ENCODE measurements at regions not wholly inside any gene's neighbourhood (a gene's known extent, or its start where the extent isn't known, plus 50 kb on each side); places are given as distances from the start of the nearest gene placed in this dataset.
"Not testable (repeated sequence)": the region's sequence is repeated elsewhere in the genome, so short reads cannot be mapped to it uniquely, and the experiment has no call there.

- Histone ChIP-seq H3K36me3 (ENCODE audit: control insufficient read depth, insufficient read depth, low read length) (no peaks in the 10 kb centered on the region), H3K27me3 (ENCODE audit: control insufficient read depth, insufficient read depth, low read length) (no peaks in the 10 kb centered on the region), H3K4me3 (ENCODE audit: low read depth, low read length) (no peak overlapping the region)
- TF ChIP-seq CTCF (IDR thresholded peaks at IDR 0.05; ENCODE audit: insufficient read depth, low read length, poor library complexity, severe bottlenecking): no peak
- DNase-seq (ENCODE audit: low read depth): no peak
Measured at GRCh38 chr3:94626573-94626972, 563.7 kb downstream of the NSUN3 start.

GRCh38 chr3:94627689-94628088 lies 564.8 kb downstream of the NSUN3 start:
- no peak overlapping the region for H3K4me3 ChIP-seq (ENCODE audit: low read depth, low read length)
- TF ChIP-seq CTCF (IDR thresholded peaks at IDR 0.05; ENCODE audit: insufficient read depth, low read length, poor library complexity, severe bottlenecking): no peak
- no peak for DNase-seq (ENCODE audit: low read depth)
- H3K27me3 ChIP-seq (ENCODE audit: control insufficient read depth, insufficient read depth, low read length): no peaks in the 10 kb centered on the region
- H3K36me3 ChIP-seq (ENCODE audit: control insufficient read depth, insufficient read depth, low read length): no peaks in the 10 kb centered on the region

- no peaks in the 10 kb centered on the region for H3K27me3 ChIP-seq (ENCODE audit: control insufficient read depth, insufficient read depth, low read length)
- TF ChIP-seq CTCF (IDR thresholded peaks at IDR 0.05; ENCODE audit: insufficient read depth, low read length, poor library complexity, severe bottlenecking): no peak
- no peak for DNase-seq (ENCODE audit: low read depth)
Measured at GRCh38 chr3:94643400-94643799, 580.5 kb downstream of the NSUN3 start.

GRCh38 chr3:94645790-94646189 lies 582.9 kb downstream of the NSUN3 start:
- DNase-seq (ENCODE audit: low read depth): no peak
- no peak overlapping the region for H3K4me3 ChIP-seq (ENCODE audit: low read depth, low read length)
- no peaks in the 10 kb centered on the region for H3K36me3 ChIP-seq (ENCODE audit: control insufficient read depth, insufficient read depth, low read length)
- TF ChIP-seq CTCF (IDR thresholded peaks at IDR 0.05; ENCODE audit: insufficient read depth, low read length, poor library complexity, severe bottlenecking): no peak
- no peaks in the 10 kb centered on the region for H3K27me3 ChIP-seq (ENCODE audit: control insufficient read depth, insufficient read depth, low read length)

More at GRCh38 chr3:94643400-94643799, 580.5 kb downstream of the NSUN3 start:
- no peak overlapping the region for H3K4me3 ChIP-seq (ENCODE audit: low read depth, low read length)
- H3K36me3 ChIP-seq (ENCODE audit: control insufficient read depth, insufficient read depth, low read length): no peaks in the 10 kb centered on the region

GRCh38 chr3:94647131-94647530 lies 584.3 kb downstream of the NSUN3 start:
- TF ChIP-seq CTCF (IDR thresholded peaks at IDR 0.05; ENCODE audit: insufficient read depth, low read length, poor library complexity, severe bottlenecking): no peak
- DNase-seq (ENCODE audit: low read depth): peak; percentile 21
- no peaks in the 10 kb centered on the region for H3K36me3 ChIP-seq (ENCODE audit: control insufficient read depth, insufficient read depth, low read length)
- H3K27me3 ChIP-seq (ENCODE audit: control insufficient read depth, insufficient read depth, low read length): no peaks in the 10 kb centered on the region
- H3K4me3 ChIP-seq (ENCODE audit: low read depth, low read length): no peak overlapping the region

GRCh38 chr3:94648270-94649180 lies 585.7 kb downstream of the NSUN3 start:
- H3K4me3 ChIP-seq (ENCODE audit: low read depth, low read length); H3K36me3 ChIP-seq (ENCODE audit: control insufficient read depth, insufficient read depth, low read length); H3K27me3 ChIP-seq (ENCODE audit: control insufficient read depth, insufficient read depth, low read length): not testable (repeated sequence)
- peak; percentile 86 for DNase-seq (ENCODE audit: low read depth)

Measured in kidney epithelial cell (primary cell).